Rectal smooth muscle tissue (tissue), 1 donor: ENCODE measurements at regions not wholly inside any gene's neighbourhood (a gene's known extent, or its start where the extent isn't known, plus 50 kb on each side); places are given as distances from the start of the nearest gene placed in this dataset.
"Not testable (repeated sequence)": the region's sequence is repeated elsewhere in the genome, so short reads cannot be mapped to it uniquely, and the experiment has no call there.

Experiments
- H3K27ac ChIP-seq: one replicate; pipeline ENCODE4 v1.7.0; 2013; ENCODE audit warnings: low read depth, low read length, inconsistent platforms
- H3K27me3 ChIP-seq: one replicate; pipeline ENCODE4 v1.7.0; 2013; ENCODE audit warnings: low read length; ENCODE audit not compliant: control insufficient read depth, insufficient read depth
- H3K36me3 ChIP-seq: one replicate; pipeline ENCODE4 v1.7.0; 2013; ENCODE audit warnings: low read length; ENCODE audit not compliant: control insufficient read depth, insufficient read depth
- H3K4me1 ChIP-seq: one replicate; pipeline ENCODE4 v1.7.0; 2013; ENCODE audit warnings: low read length; ENCODE audit not compliant: control insufficient read depth, insufficient read depth
- H3K4me3 ChIP-seq: one replicate; pipeline ENCODE4 v1.7.0; 2013; ENCODE audit warnings: low read length
- H3K9ac ChIP-seq: one replicate; pipeline ENCODE4 v1.7.0; 2013; ENCODE audit warnings: low read length

DNA sequence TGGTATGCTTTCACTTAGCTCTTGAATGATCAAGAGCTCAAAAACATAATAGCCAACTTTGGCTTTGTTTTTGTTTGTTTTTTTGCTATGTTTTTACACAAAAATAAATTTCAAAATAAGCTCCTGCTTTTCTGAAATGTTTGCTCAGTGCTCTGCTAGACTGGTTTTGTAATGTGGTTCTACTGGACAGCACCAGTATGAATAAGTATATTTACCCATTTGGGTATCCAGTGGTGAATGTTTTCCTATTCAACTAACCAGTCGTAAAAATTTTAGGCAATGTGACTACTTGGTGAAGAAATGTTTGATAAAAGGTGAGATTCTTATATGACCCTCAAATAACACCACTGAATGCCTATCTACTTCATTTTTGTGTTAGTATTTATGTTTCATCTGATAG is 308.6 kb downstream of the PTPRC start:
- H3K36me3 ChIP-seq: no peaks in the 10 kb centered on the region
- H3K27me3 ChIP-seq: no peaks in the 10 kb centered on the region
- H3K27ac ChIP-seq: no peak overlapping the region
- no peak overlapping the region for H3K4me3 ChIP-seq
- H3K9ac ChIP-seq: no peak overlapping the region
- no peaks in the 10 kb centered on the region for H3K4me1 ChIP-seq

- Histone ChIP-seq H3K36me3 (no peaks in the 10 kb centered on the region), H3K27me3 (no peaks in the 10 kb centered on the region), H3K4me1 (no peaks in the 10 kb centered on the region), H3K4me3 (no peak overlapping the region), H3K27ac (no peak overlapping the region), H3K9ac (no peak overlapping the region)
Observed at GRCh38 chr1:198948895-198949659, 310.2 kb downstream of the PTPRC start.

- H3K4me1 ChIP-seq: no peaks in the 10 kb centered on the region
- no peak overlapping the region for H3K9ac ChIP-seq
- H3K36me3 ChIP-seq: no peaks in the 10 kb centered on the region
- H3K27ac ChIP-seq: no peak overlapping the region
- no peak overlapping the region for H3K4me3 ChIP-seq
- H3K27me3 ChIP-seq: no peaks in the 10 kb centered on the region
Observed at GRCh38 chr1:198950036-198950435, 311.2 kb downstream of the PTPRC start.

- H3K36me3 ChIP-seq: no peaks in the 10 kb centered on the region
- H3K9ac ChIP-seq: no peak overlapping the region
- no peaks in the 10 kb centered on the region for H3K4me1 ChIP-seq
- H3K27me3 ChIP-seq: no peaks in the 10 kb centered on the region
- H3K4me3 ChIP-seq: no peak overlapping the region
- H3K27ac ChIP-seq: no peak overlapping the region
Observed at GRCh38 chr1:198955085-198955484, 316.2 kb downstream of the PTPRC start.

DNA sequence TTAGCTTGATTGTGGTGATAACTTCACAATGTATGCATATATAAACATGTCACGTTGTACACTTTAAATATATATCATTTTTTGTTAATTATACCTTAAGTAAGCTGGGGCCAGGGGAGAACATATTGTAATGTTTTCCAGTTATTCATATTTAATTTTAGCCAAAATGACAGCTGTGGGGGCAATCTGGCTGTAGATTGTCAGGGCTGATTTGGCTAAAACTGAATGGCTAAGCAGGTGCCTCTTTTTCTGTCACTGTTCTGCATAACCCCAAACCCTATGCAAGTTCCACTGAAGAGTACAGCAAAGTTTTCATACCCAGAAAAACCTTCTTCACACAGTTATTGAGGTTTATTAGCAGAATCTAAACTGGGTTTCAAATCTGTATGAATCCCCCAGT is 318.2 kb downstream of the PTPRC start:
- no peaks in the 10 kb centered on the region for H3K36me3 ChIP-seq
- no peak overlapping the region for H3K4me3 ChIP-seq
- H3K4me1 ChIP-seq: no peaks in the 10 kb centered on the region
- no peaks in the 10 kb centered on the region for H3K27me3 ChIP-seq
- no peak overlapping the region for H3K9ac ChIP-seq
- no peak overlapping the region for H3K27ac ChIP-seq

DNA sequence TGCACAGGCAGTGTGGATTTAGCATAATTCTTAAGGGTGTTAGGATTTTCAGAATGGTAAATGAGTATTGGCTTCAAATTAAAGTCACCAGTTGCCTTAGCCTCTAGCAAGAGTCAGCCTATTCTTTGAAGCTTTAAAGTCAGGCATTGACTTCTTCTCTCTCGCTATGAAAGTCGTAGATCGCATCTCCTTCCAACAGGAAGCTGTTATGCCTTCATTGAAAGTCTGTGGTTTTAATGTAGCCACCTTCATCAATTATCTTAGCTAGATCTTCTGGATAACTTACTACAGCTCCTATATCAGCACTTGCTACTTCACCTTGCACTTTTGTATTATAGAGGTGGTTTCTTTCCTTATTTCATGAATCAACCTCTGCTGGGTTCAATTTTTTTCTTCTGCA is 320.2 kb downstream of the PTPRC start:
- Histone ChIP-seq H3K4me1 (no peaks in the 10 kb centered on the region), H3K9ac (no peak overlapping the region), H3K27me3 (no peaks in the 10 kb centered on the region), H3K4me3 (no peak overlapping the region), H3K27ac (no peak overlapping the region), H3K36me3 (no peaks in the 10 kb centered on the region)

- Histone ChIP-seq H3K27ac (no peak overlapping the region), H3K4me1 (no peaks in the 10 kb centered on the region), H3K4me3 (no peak overlapping the region), H3K27me3 (no peaks in the 10 kb centered on the region), H3K36me3 (no peaks in the 10 kb centered on the region), H3K9ac (no peak overlapping the region)
Observed at GRCh38 chr1:198959676-198960075, 320.8 kb downstream of the PTPRC start.

GRCh38 chr1:198963796-198964195 is 325.0 kb downstream of the PTPRC start:
- not testable (repeated sequence) for H3K36me3 ChIP-seq, H3K27ac ChIP-seq

GRCh38 chr1:198966519-198966918 is 327.7 kb downstream of the PTPRC start:
- Histone ChIP-seq H3K4me3 (no peak overlapping the region), H3K27me3 (no peaks in the 10 kb centered on the region), H3K4me1 (no peaks in the 10 kb centered on the region), H3K9ac (no peak overlapping the region), H3K36me3 (no peaks in the 10 kb centered on the region), H3K27ac (no peak overlapping the region)

More at GRCh38 chr1:198963796-198964195, 325.0 kb downstream of the PTPRC start:
- not testable (repeated sequence) for H3K9ac ChIP-seq, H3K4me3 ChIP-seq, H3K4me1 ChIP-seq, H3K27me3 ChIP-seq

GRCh38 chr1:198967566-198967965 is 328.7 kb downstream of the PTPRC start:
- Histone ChIP-seq H3K9ac (no peak overlapping the region), H3K27ac (no peak overlapping the region)

GRCh38 chr1:198968866-198969265 is 330.0 kb downstream of the PTPRC start:
- no peaks in the 10 kb centered on the region for H3K27me3 ChIP-seq
- no peaks in the 10 kb centered on the region for H3K36me3 ChIP-seq
- no peak overlapping the region for H3K9ac ChIP-seq
- no peak overlapping the region for H3K27ac ChIP-seq
- no peak overlapping the region for H3K4me3 ChIP-seq
- H3K4me1 ChIP-seq: no peaks in the 10 kb centered on the region

More at GRCh38 chr1:198967566-198967965, 328.7 kb downstream of the PTPRC start:
- Histone ChIP-seq H3K27me3 (no peaks in the 10 kb centered on the region), H3K4me1 (no peaks in the 10 kb centered on the region), H3K4me3 (no peak overlapping the region), H3K36me3 (no peaks in the 10 kb centered on the region)

DNA sequence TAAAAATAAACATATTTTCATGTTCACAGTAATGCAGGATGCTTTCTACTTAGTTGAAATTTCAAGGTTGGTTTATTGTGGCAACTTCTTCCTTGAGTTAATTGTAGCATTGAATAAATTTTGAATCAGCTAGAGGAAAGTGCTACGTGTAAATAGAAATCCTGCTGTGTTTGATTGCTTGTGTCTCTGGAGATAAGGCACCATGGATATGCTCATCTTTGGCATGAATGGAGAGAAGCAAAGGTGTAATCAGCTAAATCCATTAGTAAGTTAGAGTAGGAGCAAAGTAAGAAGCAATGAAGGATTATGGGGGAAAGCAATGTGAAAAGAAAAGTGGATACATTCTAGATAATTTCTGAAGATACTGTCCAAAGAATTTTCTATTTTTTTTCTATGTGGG is 331.1 kb downstream of the PTPRC start:
- H3K36me3 ChIP-seq: no peaks in the 10 kb centered on the region
- H3K27me3 ChIP-seq: no peaks in the 10 kb centered on the region
- H3K9ac ChIP-seq: no peak overlapping the region
- no peaks in the 10 kb centered on the region for H3K4me1 ChIP-seq
- no peak overlapping the region for H3K27ac ChIP-seq
- H3K4me3 ChIP-seq: no peak overlapping the region

- Histone ChIP-seq H3K27ac (no peak overlapping the region), H3K4me3 (no peak overlapping the region), H3K4me1 (no peaks in the 10 kb centered on the region), H3K36me3 (no peaks in the 10 kb centered on the region), H3K27me3 (no peaks in the 10 kb centered on the region), H3K9ac (no peak overlapping the region)
Observed at GRCh38 chr1:198970916-198971315, 332.1 kb downstream of the PTPRC start.
